GM19023 (cell line): ENCODE measurements at regions not wholly inside any gene's neighbourhood (a gene's known extent, or its start where the extent isn't known, plus 50 kb on each side); places are given as distances from the start of the nearest gene placed in this dataset.
"Not testable (repeated sequence)": the region's sequence is repeated elsewhere in the genome, so short reads cannot be mapped to it uniquely, and the experiment has no call there.

ENCODE experiments used
- ATAC-seq: cut with Tn5 transposase; IDR thresholded peaks from one replicate; pipeline ENCODE4 v1.9.1; 2021; ENCODE audit warnings: mild to moderate bottlenecking, moderate library complexity; ENCODE audit not compliant: unreplicated experiment

DNA sequence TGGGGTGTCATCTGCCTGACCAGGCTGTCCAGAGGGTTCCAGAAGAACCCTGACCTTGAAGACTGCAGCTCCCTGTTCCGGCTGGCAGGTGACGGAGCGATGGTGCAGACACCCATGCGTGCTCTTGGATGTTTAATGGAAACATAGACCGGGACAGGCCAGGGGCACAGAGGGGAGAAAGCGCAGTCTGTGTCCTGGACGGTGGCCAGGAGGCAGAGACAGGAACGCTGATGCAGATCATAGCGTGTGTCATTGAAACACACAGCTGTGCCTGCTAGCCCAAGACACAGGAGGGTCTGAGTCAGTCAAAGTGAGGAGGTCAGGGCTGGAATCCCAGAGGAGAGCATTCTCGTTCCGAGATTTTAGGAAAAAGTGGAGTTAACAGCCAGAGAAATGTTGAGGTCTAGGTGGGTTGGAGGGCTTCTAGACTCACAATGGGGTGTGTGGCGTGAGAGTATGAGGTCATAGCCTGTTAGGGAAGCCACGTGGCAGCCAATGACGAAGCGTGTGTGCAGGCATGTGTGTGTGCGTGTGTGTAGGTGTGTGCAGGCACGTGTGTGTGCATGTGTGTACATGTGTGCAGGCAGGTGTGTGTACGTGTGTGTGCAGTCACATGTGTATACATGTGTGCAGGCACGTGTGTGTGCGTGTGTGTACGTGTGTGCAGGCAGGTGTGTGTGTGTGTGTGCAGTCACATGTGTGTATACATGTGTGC lies 167.0 kb downstream of the ERMARD start:
- no peak for ATAC-seq

- ATAC-seq = no peak
These were observed 165.7 kb downstream of the ERMARD start for GRCh38 chr6:169917153-169917552.

DNA sequence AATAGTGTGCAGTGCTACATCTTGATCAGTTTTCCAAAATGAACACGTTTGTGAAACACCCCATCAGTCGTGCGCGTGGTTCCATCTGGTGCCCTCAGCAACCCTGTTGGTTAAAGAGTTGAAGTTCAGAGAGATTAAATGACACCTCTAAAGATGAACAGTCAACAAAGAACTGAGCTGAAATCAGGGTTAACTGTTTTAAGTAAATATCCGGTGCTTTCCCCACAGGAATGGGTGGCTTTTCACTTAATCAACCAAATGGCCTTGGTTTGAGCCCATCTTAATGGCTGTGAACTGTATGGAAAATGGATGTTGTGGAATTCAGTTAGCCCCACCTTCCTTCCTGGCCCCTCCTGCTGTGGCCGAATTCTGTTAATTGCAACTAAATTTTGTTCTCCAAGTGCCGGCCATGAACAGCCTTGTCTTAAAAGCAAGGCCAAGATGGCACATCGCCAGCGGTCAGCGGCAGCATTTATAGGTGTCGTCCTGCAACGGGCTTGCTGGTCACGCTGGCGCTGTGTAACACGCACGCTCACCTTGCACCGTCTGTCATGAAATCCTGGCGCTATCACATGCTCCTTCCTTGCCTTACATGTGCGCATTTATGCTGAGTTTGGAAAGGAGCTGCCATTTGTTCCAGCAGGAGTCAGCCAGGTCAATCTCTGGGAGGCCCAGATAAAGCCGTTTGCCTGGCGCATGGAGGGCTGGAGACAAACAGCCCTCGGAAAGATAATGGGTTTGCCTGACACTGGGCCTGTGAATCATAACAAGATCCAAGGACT lies 164.5 kb downstream of the ERMARD start:
- no peak for ATAC-seq

DNA sequence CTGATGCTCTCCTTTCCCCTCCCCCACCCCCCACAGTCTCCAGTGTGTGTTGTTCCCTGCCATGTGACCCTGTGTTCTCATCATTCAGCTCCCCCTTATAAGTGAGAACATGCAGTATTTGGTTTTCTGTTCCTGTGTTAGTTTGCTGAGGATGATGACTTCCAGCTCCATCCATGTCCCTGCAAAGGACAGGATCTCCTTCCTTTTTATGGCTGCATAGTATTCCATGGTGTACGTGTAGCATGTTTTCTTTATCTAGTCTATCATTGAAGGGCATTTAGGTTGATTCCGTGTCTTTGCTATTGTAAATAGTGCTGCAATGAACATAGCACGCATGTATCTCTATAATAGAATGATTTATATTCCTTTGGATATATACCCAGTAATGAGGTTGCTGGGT lies 162.3 kb downstream of the ERMARD start:
- ATAC-seq = not testable (repeated sequence)

GRCh38 chr6:169913096-169913638 lies 161.7 kb downstream of the ERMARD start:
- no peak for ATAC-seq

- no peak for ATAC-seq
These were observed 161.1 kb downstream of the ERMARD start for GRCh38 chr6:169912266-169913095.

DNA sequence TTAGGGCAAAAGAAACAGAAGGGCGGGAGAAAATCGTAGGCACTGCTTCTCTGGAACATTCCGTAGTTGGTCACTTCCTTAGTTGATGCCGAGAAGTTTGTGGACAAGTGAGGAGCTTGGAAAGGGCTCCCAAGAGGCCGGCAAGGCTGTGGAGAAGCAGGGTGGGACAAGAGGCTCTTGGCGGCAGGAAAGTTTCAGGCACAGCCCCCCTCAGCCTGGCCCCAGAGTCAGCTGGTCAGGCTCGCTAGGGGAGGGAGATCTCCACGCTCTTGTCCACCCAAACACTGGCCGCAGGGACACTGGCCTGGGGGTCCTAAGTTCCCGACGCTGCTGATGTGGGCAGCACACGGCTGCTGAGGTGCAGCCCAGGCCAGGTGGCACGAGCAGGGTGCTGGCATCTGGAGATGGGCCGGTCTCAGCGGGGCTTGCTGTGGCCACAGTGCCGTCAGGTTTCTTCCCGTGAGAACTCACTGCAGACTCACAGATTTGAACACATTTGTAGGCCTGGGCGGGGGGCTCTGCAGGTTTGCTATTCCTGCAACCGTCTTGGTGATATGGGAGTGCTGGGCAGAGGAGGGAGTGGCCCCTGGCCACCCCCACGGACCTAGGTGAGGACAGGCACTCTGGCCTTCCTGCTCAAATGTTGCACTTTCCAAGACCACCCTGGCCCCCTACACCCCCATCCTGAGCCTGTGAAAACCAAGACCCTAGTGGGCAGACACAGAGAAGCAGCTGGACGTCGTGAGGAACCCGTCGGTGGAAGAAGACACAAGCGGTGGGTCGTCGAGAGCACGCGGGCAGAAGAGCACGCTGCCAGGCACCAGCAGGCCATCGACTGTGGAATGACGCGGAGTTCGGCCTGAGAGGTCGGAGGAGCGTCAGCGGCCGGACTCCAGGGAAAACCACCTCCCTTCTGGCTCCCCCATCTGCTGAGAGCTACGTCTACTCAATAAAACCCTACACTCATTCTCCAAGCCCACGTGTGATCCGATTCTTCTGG lies 160.1 kb downstream of the ERMARD start:
- ATAC-seq = no peak

- no peak for ATAC-seq
These were observed 157.7 kb downstream of the ERMARD start for GRCh38 chr6:169909113-169909512.

- no peak for ATAC-seq
These were observed 157.0 kb downstream of the ERMARD start for GRCh38 chr6:169908403-169908933.

DNA sequence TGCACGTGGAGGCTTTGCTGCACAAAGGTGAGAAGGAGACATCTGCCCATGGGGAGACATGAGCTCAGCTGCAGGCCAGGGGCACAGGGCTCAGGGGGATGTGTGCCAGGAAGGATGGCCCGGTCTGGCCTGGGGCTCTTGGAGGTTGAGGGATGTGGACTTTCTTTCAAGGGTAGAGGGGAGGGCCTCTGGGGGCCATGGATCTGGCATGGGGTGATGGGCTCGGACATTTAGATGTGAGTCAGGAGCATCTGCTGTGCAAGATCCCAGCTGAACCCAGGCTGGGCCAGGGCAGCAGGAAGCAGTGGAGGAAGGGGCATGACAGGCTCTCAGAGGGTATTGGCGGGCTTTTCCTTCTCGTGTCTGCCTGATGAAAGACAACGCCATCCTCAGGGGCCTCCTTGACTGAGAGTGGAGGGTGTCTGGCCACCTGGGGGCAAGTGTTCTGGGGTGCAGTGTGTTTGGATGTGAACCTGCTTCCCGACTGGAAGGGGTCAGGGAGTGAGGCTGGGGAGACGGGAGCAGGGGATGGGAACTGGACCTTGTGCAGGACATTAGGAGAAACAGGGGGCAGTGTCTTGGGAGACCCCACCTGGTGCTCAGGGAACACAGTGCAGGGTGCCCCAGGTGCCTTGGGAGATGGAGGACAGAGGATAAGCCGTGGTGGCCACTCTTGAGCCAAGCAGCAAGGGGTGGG lies 156.1 kb downstream of the ERMARD start:
- ATAC-seq = no peak

DNA sequence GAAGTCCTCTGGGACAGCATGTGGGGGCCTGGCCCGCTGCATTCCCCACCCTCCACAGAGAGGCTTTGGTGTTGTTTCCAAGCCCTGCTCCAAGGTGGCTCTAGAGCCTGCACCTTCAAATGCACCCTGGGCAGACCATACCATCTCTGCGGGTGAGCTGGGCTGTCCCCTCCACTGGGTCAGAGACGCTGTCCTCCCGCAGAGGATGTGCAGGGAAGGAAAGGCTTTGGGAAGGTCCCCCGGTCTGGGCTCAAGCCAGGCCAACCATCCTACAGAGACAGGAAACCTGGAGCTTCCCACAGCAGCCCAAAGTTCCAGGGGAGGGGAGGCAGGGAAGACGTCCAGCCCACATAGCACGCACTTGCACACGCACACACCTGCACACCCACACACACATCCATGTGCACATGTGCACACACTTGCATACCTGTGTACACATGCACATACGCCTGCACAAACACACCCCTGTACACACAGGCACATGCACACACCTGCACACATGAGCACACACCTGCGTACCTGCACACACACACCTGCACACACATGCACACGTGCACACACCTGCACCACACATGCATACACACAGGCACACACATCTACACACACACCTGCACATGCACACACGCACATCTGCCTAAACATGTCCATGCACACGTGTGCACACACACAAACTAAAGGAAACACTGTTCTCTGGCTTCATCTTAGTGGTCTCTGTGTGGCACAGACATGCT lies 155.4 kb downstream of the ERMARD start:
- no peak for ATAC-seq

GRCh38 chr6:169906004-169906687 lies 154.7 kb downstream of the ERMARD start:
- no peak for ATAC-seq

DNA sequence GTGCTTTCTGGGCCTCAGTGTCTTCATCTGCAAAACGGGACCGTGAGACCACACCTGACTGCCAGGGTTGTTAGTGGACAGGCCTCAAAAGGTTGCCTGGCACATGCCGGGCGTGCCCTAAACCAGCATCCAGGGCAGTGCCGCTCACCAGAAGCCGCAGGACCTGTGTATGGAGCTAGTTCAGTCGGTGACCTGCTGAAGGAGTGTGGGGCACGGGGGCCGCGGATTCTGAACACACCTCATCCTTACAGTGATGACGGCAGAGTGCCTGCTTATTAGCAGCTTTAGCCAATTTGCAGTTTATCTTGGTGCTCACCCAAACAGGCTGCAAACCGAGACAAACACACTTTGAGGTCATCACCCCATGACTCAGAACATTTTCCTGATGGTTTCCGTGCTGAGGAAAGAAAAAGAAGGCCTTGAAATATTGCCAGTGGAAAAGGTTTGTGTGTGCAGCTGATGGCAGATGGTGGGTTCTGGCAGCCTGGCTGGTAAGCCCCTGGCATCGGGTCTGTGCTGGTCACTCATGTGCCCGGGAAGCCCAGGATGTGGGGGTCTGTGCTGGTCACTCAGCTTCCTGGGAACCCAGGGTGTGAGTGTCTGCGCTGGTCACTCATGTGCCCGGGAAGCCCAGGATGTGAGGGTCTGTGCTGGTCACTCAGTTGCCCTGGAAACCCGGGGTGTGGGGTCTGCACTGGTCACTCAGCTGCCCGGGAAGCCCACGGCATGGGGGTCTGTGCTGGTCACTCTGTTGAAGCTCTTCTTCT lies 153.8 kb downstream of the ERMARD start:
- no peak for ATAC-seq

- no peak for ATAC-seq
These were observed 152.9 kb downstream of the ERMARD start for GRCh38 chr6:169904051-169904922.

DNA sequence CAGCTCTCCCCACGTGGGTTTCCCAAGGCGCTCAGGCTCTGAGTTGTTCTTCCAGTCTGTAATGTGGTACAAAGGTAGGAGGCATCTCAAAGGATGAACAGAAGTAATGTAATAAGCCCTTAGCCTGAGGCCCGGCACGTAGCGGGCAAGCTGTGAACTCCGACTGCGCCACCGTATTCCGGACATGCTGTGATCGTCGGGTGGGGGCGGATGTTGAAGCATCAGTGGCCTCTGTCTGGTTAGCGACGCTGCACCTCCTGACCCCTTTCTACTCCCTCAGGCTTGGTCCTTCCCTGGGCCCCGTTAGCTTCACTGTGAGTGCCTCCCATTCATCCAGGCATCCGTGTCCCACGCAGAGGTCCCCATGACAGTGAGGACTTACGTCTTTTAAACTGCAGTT lies 151.7 kb downstream of the ERMARD start:
- ATAC-seq = no peak

DNA sequence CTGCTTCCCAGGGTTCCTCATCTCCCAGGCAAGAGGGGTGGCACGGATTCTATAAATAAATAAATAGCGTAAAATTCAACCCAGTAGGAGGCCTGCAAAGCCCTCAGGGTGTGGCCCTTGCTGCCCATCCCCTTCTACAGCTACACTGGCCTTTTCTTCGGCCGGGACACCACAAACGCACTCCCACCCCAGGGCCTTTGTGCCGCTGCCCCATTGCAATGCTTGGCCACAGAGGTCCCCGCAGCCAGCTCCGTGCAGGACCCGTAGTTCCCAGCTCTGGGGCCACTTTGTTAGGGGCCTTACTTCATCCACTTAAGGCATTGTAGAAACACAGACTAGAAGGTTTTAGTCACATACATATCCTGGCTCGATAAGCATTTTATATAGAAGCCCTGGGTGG lies 151.2 kb downstream of the ERMARD start:
- ATAC-seq = no peak
